HFFc6 (cell line): ENCODE measurements at regions not wholly inside any gene's neighbourhood (a gene's known extent, or its start where the extent isn't known, plus 50 kb on each side); places are given as distances from the start of the nearest gene placed in this dataset.
A peak's percentile ranks its signal among the peaks of the same experiment; 100 is the strongest.

Experiments
- DNase-seq: peaks from one replicate; pipeline ENCODE4 v3.0.0-alpha.2; 2018
- H3K27ac Mint-ChIP-seq: 2 replicates; pipeline ENCODE4 v1.8.0; 2020; ENCODE audit warnings: mild to moderate bottlenecking, mixed read lengths
- H3K27me3 Mint-ChIP-seq: 2 replicates; pipeline ENCODE4 v1.8.0; 2021; ENCODE audit warnings: mild to moderate bottlenecking, moderate library complexity, mixed read lengths; ENCODE audit not compliant: insufficient read depth
- H3K36me3 Mint-ChIP-seq: 2 replicates; pipeline ENCODE4 v1.8.0; 2021; ENCODE audit warnings: low read depth, mixed read lengths
- H3K4me1 Mint-ChIP-seq: 2 replicates; pipeline ENCODE4 v1.8.0; 2020; ENCODE audit warnings: low read depth, mixed read lengths
- H3K4me3 Mint-ChIP-seq: 2 replicates; pipeline ENCODE4 v1.8.0; 2020; ENCODE audit warnings: mild to moderate bottlenecking, moderate library complexity, mixed read lengths
- H3K9me3 Mint-ChIP-seq: 2 replicates; pipeline ENCODE4 v1.8.0; 2020; ENCODE audit warnings: mild to moderate bottlenecking, mixed read lengths
- CTCF ChIP-seq: fragments of 200-600 bp; sonication (generic); IDR thresholded peaks from 2 replicates; pipeline ENCODE4 v1.5.0; 2021; ENCODE audit warnings: antibody characterized with exemption, mild to moderate bottlenecking

GRCh38 chr13:82658811-82659210 is 1223.5 kb downstream of the SLITRK1 start:
- Mint-ChIP-seq H3K4me3 (no peak overlapping the region), H3K9me3 (no peaks in the 10 kb centered on the region; the same call in 1 of the 2 replicates), H3K27ac (no peak overlapping the region), H3K27me3 (no peaks in the 10 kb centered on the region; the same call in 1 of the 2 replicates), H3K36me3 (peaks cover 11% of the 10 kb centered on the region), H3K4me1 (peaks cover 37% of the 10 kb centered on the region)
- TF ChIP-seq CTCF = no peak
- DNase-seq = no peak

- no peak overlapping the region for H3K27ac Mint-ChIP-seq
- no peak for DNase-seq
- H3K36me3 Mint-ChIP-seq = peaks cover 11% of the 10 kb centered on the region
- H3K9me3 Mint-ChIP-seq = no peaks in the 10 kb centered on the region; the same call in 1 of the 2 replicates
- TF ChIP-seq CTCF = no peak
- no peak overlapping the region for H3K4me3 Mint-ChIP-seq
- H3K27me3 Mint-ChIP-seq = no peaks in the 10 kb centered on the region; the same call in 1 of the 2 replicates
- H3K4me1 Mint-ChIP-seq = peaks cover 30% of the 10 kb centered on the region
These were observed 1224.8 kb downstream of the SLITRK1 start for GRCh38 chr13:82657471-82657870.

- no peak overlapping the region for H3K4me3 Mint-ChIP-seq
- DNase-seq = peak; percentile 56
These were observed 1227.1 kb downstream of the SLITRK1 start for GRCh38 chr13:82654861-82655855.

GRCh38 chr13:82654143-82654542 is 1228.1 kb downstream of the SLITRK1 start:
- no peaks in the 10 kb centered on the region; the same call in 1 of the 2 replicates for H3K27me3 Mint-ChIP-seq
- no peak for DNase-seq
- no peak for TF ChIP-seq CTCF
- peaks cover 8% of the 10 kb centered on the region for H3K36me3 Mint-ChIP-seq
- H3K27ac Mint-ChIP-seq = no peak overlapping the region
- peaks cover 26% of the 10 kb centered on the region for H3K4me1 Mint-ChIP-seq
- no peak overlapping the region for H3K4me3 Mint-ChIP-seq
- H3K9me3 Mint-ChIP-seq = no peaks in the 10 kb centered on the region; the same call in 1 of the 2 replicates

More at GRCh38 chr13:82654861-82655855, 1227.1 kb downstream of the SLITRK1 start:
- TF ChIP-seq CTCF = no peak
- Mint-ChIP-seq H3K9me3 (no peaks in the 10 kb centered on the region; the same call in 1 of the 2 replicates), H3K36me3 (peaks cover 8% of the 10 kb centered on the region), H3K27ac (0 out of 2 replicates have a peak overlapping the region, but pooled peaks have one; percentile 13), H3K27me3 (no peaks in the 10 kb centered on the region; the same call in 1 of the 2 replicates), H3K4me1 (peaks cover 26% of the 10 kb centered on the region)

GRCh38 chr13:82647540-82647939 is 1234.7 kb downstream of the SLITRK1 start:
- no peak overlapping the region for H3K4me3 Mint-ChIP-seq
- TF ChIP-seq CTCF = no peak
- peaks cover 8% of the 10 kb centered on the region; the same call in 1 of the 2 replicates for H3K4me1 Mint-ChIP-seq
- no peak overlapping the region for H3K27ac Mint-ChIP-seq
- DNase-seq = no peak
- H3K36me3 Mint-ChIP-seq = no peaks in the 10 kb centered on the region
- no peaks in the 10 kb centered on the region for H3K9me3 Mint-ChIP-seq
- no peaks in the 10 kb centered on the region for H3K27me3 Mint-ChIP-seq
